Natural killer cell (primary cell): ENCODE measurements at regions not wholly inside any gene's neighbourhood (a gene's known extent, or its start where the extent isn't known, plus 50 kb on each side); places are given as distances from the start of the nearest gene placed in this dataset.
"Not testable (repeated sequence)": the region's sequence is repeated elsewhere in the genome, so short reads cannot be mapped to it uniquely, and the experiment has no call there.

Experiments used
- ATAC-seq, 3 donors: fragments of 150-1000 bp in 2 of 3; fragments of 200-7000 bp in 1 of 3; cut with Tn5 transposase; 1 replicate in 1 of 3; 2 replicates in 2 of 3; pipeline ENCODE4 v1.10.0; 2021; ENCODE audit warnings: mild to moderate bottlenecking in 2 of 3, moderate library complexity in 2 of 3
- DNase-seq, 2 donors: peaks; one replicate each; pipeline versions ENCODE4 v3.0.0 to v3.0.0-alpha.2; 2013 to 2021; ENCODE audit warnings: mixed read lengths in 1 of 2
- H3K27ac ChIP-seq: one replicate; pipeline ENCODE4 v1.5.1; 2013; ENCODE audit warnings: mild to moderate bottlenecking, low read length
- H3K27me3 ChIP-seq: one replicate; pipeline ENCODE4 v1.6.1; 2013; ENCODE audit warnings: low read length; ENCODE audit not compliant: control insufficient read depth, insufficient read depth
- H3K36me3 ChIP-seq: one replicate; pipeline ENCODE4 v1.6.1; 2013; ENCODE audit warnings: low read length; ENCODE audit not compliant: control insufficient read depth, insufficient read depth
- H3K4me1 ChIP-seq: one replicate; pipeline ENCODE4 v1.6.1; 2013; ENCODE audit warnings: low read length; ENCODE audit not compliant: control insufficient read depth, insufficient read depth
- H3K4me3 ChIP-seq: one replicate; pipeline ENCODE4 v1.5.1; 2013; ENCODE audit warnings: low read length
- H3K9me3 ChIP-seq: one replicate; pipeline ENCODE4 v1.6.1; 2013; ENCODE audit warnings: low read length; ENCODE audit not compliant: control insufficient read depth, insufficient read depth
- H3K27ac Mint-ChIP-seq, 2 donors: one replicate each; pipeline ENCODE4 v1.8.0; 2022; ENCODE audit warnings: mild to moderate bottlenecking in 2 of 2, mixed read lengths in 2 of 2, moderate library complexity in 1 of 2
- H3K27me3 Mint-ChIP-seq, 2 donors: one replicate each; pipeline ENCODE4 v1.8.0; 2022; ENCODE audit warnings: low read depth in 2 of 2, mixed read lengths in 2 of 2
- H3K36me3 Mint-ChIP-seq: one replicate; pipeline ENCODE4 v1.8.0; 2022; ENCODE audit warnings: mixed read lengths
- H3K4me1 Mint-ChIP-seq, 2 donors: one replicate each; pipeline ENCODE4 v1.8.0; 2022; ENCODE audit warnings: mixed read lengths in 2 of 2
- H3K4me3 Mint-ChIP-seq: one replicate; pipeline ENCODE4 v1.8.0; 2022; ENCODE audit warnings: mild to moderate bottlenecking, moderate library complexity, mixed read lengths
- H3K9me3 Mint-ChIP-seq, 2 donors: one replicate each; pipeline ENCODE4 v1.8.0; 2022; ENCODE audit warnings: mixed read lengths in 2 of 2
- WGBS: methylation state at CpG from one replicate; pipeline ENCODE4 v1.1.7; 2013; ENCODE audit warnings: missing lambda C conversion rate; ENCODE audit not compliant: insufficient coverage; 5-methylcytosine and 5-hydroxymethylcytosine counted together
- intact Hi-C: fragments of 100-400 bp; cut with micrococcal nuclease; formaldehyde crosslinking; loops from one replicate; pipeline ENCODE4 v1.14.2; 2022

- H3K36me3 ChIP-seq, intact Hi-C loops, H3K36me3 Mint-ChIP-seq, H3K27ac Mint-ChIP-seq, H3K4me3 ChIP-seq, H3K27ac ChIP-seq, H3K27me3 ChIP-seq, H3K9me3 ChIP-seq, H3K27me3 Mint-ChIP-seq, H3K4me1 ChIP-seq, H3K4me3 Mint-ChIP-seq, H3K4me1 Mint-ChIP-seq, DNase-seq: not testable (repeated sequence)
- WGBS = no CpG with 5 or more reads among the region's 2 CpGs
- peak in 1 of 3 donors; percentile 44 for ATAC-seq
- peaks cover 16 to 19% of the 10 kb centered on the region in 2 donors for H3K9me3 Mint-ChIP-seq
These were observed 5194.2 kb upstream of the TPTE start for GRCh38 chr21:5327220-5327619.

GRCh38 chr21:5329311-5329939 is 5192.0 kb upstream of the TPTE start:
- H3K4me1 ChIP-seq, H3K27ac ChIP-seq, H3K4me3 Mint-ChIP-seq, H3K9me3 ChIP-seq, H3K27me3 Mint-ChIP-seq, H3K27ac Mint-ChIP-seq, DNase-seq, H3K4me1 Mint-ChIP-seq, intact Hi-C loops, H3K36me3 Mint-ChIP-seq, H3K27me3 ChIP-seq, H3K36me3 ChIP-seq, H3K4me3 ChIP-seq: not testable (repeated sequence)
- 55% methylated on average over 2 of the region's 8 CpGs for WGBS
- peak in 1 of 3 donors; percentile 59 for ATAC-seq
- H3K9me3 Mint-ChIP-seq = peaks cover 16 to 19% of the 10 kb centered on the region in 2 donors

DNA sequence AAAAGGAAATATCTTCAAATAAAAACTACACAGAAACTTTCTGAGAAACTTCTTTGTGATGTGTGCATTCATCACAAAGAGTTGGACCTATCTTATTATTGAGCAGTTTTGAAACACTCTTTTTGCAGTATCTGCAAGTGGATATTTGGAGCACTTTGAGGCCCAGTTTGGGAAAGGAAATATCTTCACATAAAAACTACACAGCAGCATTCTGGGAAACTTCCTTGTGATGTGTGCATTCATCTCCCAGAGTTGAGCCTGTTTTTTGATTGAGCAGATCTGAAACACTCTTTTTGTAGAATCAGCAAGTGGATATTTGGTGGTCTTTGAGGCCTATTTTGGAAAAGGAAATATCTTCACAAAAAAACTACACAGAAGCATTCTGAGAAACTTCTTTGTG is 5163.5 kb upstream of the TPTE start:
- DNase-seq, H3K27me3 Mint-ChIP-seq, H3K27ac ChIP-seq, ATAC-seq, H3K4me3 Mint-ChIP-seq, H3K9me3 Mint-ChIP-seq, H3K4me1 Mint-ChIP-seq, H3K27ac Mint-ChIP-seq, H3K9me3 ChIP-seq, intact Hi-C loops, H3K36me3 ChIP-seq, H3K4me1 ChIP-seq, H3K4me3 ChIP-seq, H3K27me3 ChIP-seq, H3K36me3 Mint-ChIP-seq: not testable (repeated sequence)
